Limb (tissue), 2 donors: ENCODE measurements at regions not wholly inside any gene's neighbourhood (a gene's known extent, or its start where the extent isn't known, plus 50 kb on each side); places are given as distances from the start of the nearest gene placed in this dataset.
"Not testable (repeated sequence)": the region's sequence is repeated elsewhere in the genome, so short reads cannot be mapped to it uniquely, and the experiment has no call there.

ENCODE experiments used
- DNase-seq, 2 donors: peaks; one replicate each; pipeline ENCODE4 v3.0.0-alpha.2; 2016; ENCODE audit errors: extremely low spot score in 2 of 2

- no peak for DNase-seq
Observed at GRCh38 chr10:30736685-30737232, 107.2 kb upstream of the LYZL2 start.

- no peak for DNase-seq
Observed at GRCh38 chr10:30734901-30735300, 105.3 kb upstream of the LYZL2 start.

GRCh38 chr10:30732671-30733070, 103.1 kb upstream of the LYZL2 start:
- no peak for DNase-seq

- no peak for DNase-seq
Observed at GRCh38 chr10:30731963-30732362, 102.4 kb upstream of the LYZL2 start.

- DNase-seq: no peak
Observed at GRCh38 chr10:30730306-30730705, 100.8 kb upstream of the LYZL2 start.

GRCh38 chr10:30728766-30729165, 99.2 kb upstream of the LYZL2 start:
- no peak for DNase-seq

- no peak for DNase-seq
Observed at GRCh38 chr10:30728127-30728526, 98.6 kb upstream of the LYZL2 start.

- DNase-seq: no peak
Observed at GRCh38 chr10:30727524-30727923, 98.0 kb upstream of the LYZL2 start.

- DNase-seq: peak; percentile 65 to 91
Observed at GRCh38 chr10:30726783-30727414, 97.3 kb upstream of the LYZL2 start.

- no peak for DNase-seq
Observed at GRCh38 chr10:30725661-30726060, 96.1 kb upstream of the LYZL2 start.

GRCh38 chr10:30724296-30724695, 94.7 kb upstream of the LYZL2 start:
- DNase-seq: no peak

GRCh38 chr10:30722956-30723620, 93.5 kb upstream of the LYZL2 start:
- DNase-seq: no peak

GRCh38 chr10:30719832-30720231, 90.3 kb upstream of the LYZL2 start:
- DNase-seq: no peak

GRCh38 chr10:30709700-30710358, 80.3 kb upstream of the LYZL2 start:
- no peak for DNase-seq

- DNase-seq: no peak
Observed at GRCh38 chr10:30709229-30709628, 79.7 kb upstream of the LYZL2 start.

GRCh38 chr10:30708234-30708633, 78.7 kb upstream of the LYZL2 start:
- no peak for DNase-seq

GRCh38 chr10:30706189-30706588, 76.6 kb upstream of the LYZL2 start:
- not testable (repeated sequence) for DNase-seq

GRCh38 chr10:30705625-30706149, 76.1 kb upstream of the LYZL2 start:
- DNase-seq: no peak

- no peak for DNase-seq
Observed at GRCh38 chr10:30705101-30705624, 75.6 kb upstream of the LYZL2 start.

- not testable (repeated sequence) for DNase-seq
Observed at GRCh38 chr10:30704601-30705100, 75.1 kb upstream of the LYZL2 start.

GRCh38 chr10:30704026-30704600, 74.6 kb upstream of the LYZL2 start:
- no peak for DNase-seq
